Nephron progenitor cell (in vitro differentiated cells): ENCODE measurements at regions not wholly inside any gene's neighbourhood (a gene's known extent, or its start where the extent isn't known, plus 50 kb on each side); places are given as distances from the start of the nearest gene placed in this dataset.

ENCODE experiments used
- DNase-seq: peaks from one replicate; pipeline ENCODE4 v3.0.0; 2021
- H3K27ac Mint-ChIP-seq: 2 replicates; pipeline ENCODE4 v1.8.0; 2021; ENCODE audit warnings: mild to moderate bottlenecking, moderate library complexity, mixed read lengths
- H3K27me3 Mint-ChIP-seq: 2 replicates; pipeline ENCODE4 v1.8.0; 2021; ENCODE audit warnings: mild to moderate bottlenecking, low read depth, mixed read lengths; ENCODE audit not compliant: poor library complexity
- H3K36me3 Mint-ChIP-seq: 2 replicates; pipeline ENCODE4 v1.8.0; 2021; ENCODE audit warnings: low read depth, mixed read lengths
- H3K4me1 Mint-ChIP-seq: 2 replicates; pipeline ENCODE4 v1.8.0; 2021; ENCODE audit warnings: mixed read lengths
- H3K4me3 Mint-ChIP-seq: 2 replicates; pipeline ENCODE4 v1.8.0; 2021; ENCODE audit warnings: mild to moderate bottlenecking, moderate library complexity, mixed read lengths
- H3K9me3 Mint-ChIP-seq: 2 replicates; pipeline ENCODE4 v1.8.0; 2021; ENCODE audit warnings: mild to moderate bottlenecking, moderate library complexity, mixed read lengths
- TF ChIP-seq, protein P1 (sequence below): fragments of 200-600 bp; sonication (generic); IDR thresholded peaks from 2 replicates; pipeline ENCODE4 v1.5.0; 2021; ENCODE audit warnings: antibody characterized with exemption

DNA sequence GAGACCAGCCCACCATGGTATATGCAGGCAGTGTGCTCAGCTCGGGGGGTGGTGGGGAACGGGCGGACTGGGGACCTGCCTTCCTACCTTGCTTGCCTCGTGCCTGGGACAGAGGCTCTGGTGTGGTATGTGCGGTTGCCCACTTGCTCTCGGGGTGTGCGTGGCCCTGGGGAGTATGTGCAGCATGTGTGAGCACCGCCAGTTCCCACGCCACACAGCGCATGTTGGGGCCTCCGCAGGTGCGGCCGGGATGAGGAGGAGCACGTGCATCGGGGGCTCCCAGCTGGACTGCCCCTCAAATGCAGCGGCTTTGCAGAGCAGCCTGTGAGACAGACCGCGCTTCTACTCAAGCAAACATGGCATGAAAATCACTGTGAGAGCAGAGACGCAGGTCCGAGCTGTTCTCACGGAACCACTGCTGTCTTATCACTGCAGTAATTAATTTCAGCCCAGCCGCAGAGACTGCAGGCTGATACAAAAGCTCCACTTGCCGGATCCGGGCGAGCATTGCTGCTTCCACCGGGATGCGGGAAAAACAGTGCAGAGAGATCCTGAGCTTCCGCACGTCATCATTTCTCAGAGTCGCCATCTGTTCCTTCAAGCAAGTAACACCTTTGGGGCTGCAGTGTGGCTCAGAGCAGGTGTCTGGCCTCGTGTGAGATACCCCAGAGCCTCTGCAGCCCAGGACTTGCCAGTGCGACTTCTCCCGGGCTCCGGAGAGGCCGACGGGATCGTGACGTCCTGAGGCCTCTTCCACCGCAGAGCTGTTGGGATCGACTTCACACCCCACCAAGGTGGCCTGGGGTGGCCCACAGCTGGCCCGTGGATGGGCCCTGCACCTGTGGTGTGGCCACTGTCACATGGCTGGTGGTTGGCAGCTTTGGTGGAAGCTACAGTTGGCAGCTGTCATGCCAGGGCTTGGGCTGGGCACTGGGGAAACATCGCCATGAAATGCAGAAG is 92.6 kb upstream of the ACTRT2 start:
- H3K4me3 Mint-ChIP-seq: no peak overlapping the region
- no peaks in the 10 kb centered on the region for H3K36me3 Mint-ChIP-seq
- H3K27ac Mint-ChIP-seq: no peak overlapping the region
- peaks cover 4% of the 10 kb centered on the region for H3K27me3 Mint-ChIP-seq
- H3K4me1 Mint-ChIP-seq: peaks cover 5% of the 10 kb centered on the region
- H3K9me3 Mint-ChIP-seq: peaks cover 78% of the 10 kb centered on the region
- no peak for DNase-seq
- TF ChIP-seq, protein P1, sequence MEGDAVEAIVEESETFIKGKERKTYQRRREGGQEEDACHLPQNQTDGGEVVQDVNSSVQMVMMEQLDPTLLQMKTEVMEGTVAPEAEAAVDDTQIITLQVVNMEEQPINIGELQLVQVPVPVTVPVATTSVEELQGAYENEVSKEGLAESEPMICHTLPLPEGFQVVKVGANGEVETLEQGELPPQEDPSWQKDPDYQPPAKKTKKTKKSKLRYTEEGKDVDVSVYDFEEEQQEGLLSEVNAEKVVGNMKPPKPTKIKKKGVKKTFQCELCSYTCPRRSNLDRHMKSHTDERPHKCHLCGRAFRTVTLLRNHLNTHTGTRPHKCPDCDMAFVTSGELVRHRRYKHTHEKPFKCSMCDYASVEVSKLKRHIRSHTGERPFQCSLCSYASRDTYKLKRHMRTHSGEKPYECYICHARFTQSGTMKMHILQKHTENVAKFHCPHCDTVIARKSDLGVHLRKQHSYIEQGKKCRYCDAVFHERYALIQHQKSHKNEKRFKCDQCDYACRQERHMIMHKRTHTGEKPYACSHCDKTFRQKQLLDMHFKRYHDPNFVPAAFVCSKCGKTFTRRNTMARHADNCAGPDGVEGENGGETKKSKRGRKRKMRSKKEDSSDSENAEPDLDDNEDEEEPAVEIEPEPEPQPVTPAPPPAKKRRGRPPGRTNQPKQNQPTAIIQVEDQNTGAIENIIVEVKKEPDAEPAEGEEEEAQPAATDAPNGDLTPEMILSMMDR: no peak

DNA sequence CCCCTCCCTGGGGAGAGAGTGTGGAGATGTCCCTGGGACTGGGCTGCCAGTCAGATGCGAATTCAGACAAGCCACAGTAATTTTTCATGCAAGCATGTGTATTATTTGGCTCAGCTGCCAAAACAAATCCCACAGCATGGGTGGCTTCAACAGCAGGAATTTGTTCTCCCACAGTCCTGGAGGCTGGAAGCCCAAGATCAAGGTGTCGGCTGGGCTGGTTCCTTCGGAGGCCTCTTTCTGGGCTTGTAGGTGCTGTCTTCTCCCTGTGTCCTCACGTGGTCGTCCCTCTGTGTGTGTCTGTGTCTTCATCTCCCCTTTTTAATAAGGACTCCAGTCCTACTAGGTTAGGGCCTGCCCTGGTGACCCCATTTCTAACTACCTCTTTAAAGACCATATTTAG is 91.9 kb upstream of the ACTRT2 start:
- peaks cover 4% of the 10 kb centered on the region for H3K27me3 Mint-ChIP-seq
- no peak overlapping the region for H3K27ac Mint-ChIP-seq
- no peak for DNase-seq
- no peak overlapping the region for H3K4me3 Mint-ChIP-seq
- TF ChIP-seq, protein P1: no peak
- peaks cover 77% of the 10 kb centered on the region for H3K9me3 Mint-ChIP-seq
- no peaks in the 10 kb centered on the region for H3K36me3 Mint-ChIP-seq
- H3K4me1 Mint-ChIP-seq: peaks cover 5% of the 10 kb centered on the region

DNA sequence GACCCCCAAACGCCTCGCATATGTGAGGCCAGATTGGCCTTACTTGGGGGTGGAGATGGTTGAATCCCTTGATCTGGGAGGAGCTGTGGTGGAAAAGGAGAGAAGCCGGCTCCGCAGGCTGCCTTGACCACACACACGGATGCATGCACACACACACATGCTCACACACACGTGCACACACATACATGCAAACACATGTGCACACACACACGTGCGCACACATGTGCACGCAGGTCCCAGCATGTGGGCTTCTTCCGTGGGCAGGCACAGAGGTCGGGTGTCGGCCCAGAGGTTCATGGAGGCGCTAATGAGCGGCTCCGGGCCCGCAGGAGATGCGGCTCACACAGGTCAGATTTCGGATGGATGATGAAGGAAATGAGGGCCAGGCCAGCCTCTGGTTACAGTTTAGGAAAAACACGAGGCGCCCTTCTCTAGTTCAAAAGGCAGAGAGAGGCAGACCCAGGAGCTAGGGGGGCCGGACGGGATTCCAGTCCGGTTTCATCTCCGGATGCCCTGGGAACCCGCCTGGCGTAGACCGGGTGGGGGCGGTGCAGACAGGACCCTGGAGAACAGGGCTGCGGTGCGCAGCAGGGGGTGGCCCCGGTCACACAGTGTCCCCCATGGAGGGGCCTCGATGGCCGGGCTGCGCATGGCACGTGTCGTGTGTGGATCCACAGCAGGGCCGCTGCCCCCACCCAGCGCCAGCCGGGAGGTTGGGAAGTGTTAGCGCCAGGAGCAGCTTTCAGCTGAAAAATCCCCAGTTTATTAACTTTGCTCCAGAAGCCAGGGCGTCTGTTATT is 91.1 kb upstream of the ACTRT2 start:
- peaks cover 72% of the 10 kb centered on the region for H3K9me3 Mint-ChIP-seq
- H3K27me3 Mint-ChIP-seq: peaks cover 4% of the 10 kb centered on the region
- no peak overlapping the region for H3K4me3 Mint-ChIP-seq
- DNase-seq: no peak
- no peak overlapping the region for H3K27ac Mint-ChIP-seq
- peaks cover 5% of the 10 kb centered on the region for H3K4me1 Mint-ChIP-seq
- TF ChIP-seq, protein P1: no peak
- no peaks in the 10 kb centered on the region for H3K36me3 Mint-ChIP-seq

DNA sequence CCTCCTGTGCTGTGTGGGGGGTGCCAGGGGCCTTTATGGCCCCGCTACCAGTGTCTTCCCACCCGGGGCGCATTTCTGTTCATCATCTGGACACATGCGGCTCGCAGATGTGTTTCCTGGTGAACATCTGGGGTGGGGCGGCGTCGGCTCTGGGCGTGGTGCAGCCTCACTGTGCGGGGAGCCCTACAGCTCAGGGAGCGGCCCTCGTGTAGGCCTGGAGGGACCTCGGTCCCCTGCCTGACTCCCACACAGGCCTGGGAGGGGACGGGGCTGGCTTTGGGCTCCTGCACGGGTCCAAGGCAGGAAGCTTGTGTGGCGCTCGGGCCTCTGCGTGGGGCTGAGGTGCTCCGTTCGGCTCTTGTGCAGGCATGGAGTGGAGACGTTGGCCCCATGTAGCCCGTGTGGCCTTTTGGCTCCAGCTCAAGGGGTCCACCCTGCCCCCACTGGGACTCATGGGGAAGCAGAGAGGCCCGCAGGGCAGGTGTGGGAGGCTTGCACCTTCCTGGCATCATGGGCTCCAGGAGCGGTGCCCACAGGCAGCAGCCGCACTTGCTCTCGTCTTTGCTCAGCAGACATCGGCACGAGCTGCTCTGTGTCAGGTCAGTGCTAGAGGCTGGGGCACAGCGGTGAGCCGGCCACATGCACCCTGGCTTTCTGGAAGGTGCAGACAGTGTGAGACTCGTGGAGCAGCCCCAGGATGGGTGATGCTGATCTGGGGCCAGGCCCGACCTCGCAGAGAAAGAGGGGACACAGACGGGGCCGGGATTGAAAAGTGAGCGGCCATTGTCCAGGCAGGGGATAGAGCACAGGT is 90.1 kb upstream of the ACTRT2 start:
- no peak for DNase-seq
- Mint-ChIP-seq H3K27me3 (peaks cover 4% of the 10 kb centered on the region), H3K36me3 (no peaks in the 10 kb centered on the region), H3K9me3 (peaks cover 70% of the 10 kb centered on the region), H3K4me3 (no peak overlapping the region), H3K4me1 (peaks cover 5% of the 10 kb centered on the region), H3K27ac (no peak overlapping the region)
- TF ChIP-seq, protein P1: no peak

DNA sequence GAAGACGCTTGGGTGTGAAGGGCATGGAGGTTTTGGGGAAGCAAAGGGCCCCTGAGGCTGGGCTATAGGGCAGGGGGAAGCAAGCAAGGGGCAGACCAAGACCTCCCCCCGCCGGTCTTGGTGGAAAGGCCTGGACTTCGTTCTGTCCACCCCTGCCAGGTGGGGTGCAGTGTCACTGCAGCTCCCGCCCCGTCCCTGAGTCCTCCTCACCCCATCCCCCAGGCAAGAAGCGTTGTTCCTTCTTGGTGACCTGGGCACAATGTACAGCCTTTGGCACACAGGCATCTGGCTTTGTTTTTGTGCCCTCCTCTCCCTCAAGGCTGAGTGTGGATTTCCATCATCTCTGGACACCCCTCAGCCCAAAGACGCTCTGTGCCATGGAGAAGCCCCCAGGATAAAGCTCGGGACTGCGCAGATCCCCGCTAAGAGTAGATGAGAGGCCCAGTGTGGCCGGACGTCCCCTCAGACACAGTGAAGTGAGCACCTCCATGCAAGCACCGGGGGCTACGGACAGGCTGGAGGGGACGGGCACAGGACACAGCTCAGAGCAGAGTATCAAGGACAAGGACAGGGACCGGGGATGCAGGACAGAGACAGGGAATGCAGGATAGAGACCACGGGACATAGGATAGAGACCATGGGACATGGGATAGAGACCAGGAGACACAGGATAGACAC is 89.4 kb upstream of the ACTRT2 start:
- H3K4me3 Mint-ChIP-seq: no peak overlapping the region
- no peak overlapping the region for H3K27ac Mint-ChIP-seq
- TF ChIP-seq, protein P1: no peak
- peaks cover 72% of the 10 kb centered on the region for H3K9me3 Mint-ChIP-seq
- no peak for DNase-seq
- no peaks in the 10 kb centered on the region for H3K36me3 Mint-ChIP-seq
- peaks cover 4% of the 10 kb centered on the region for H3K27me3 Mint-ChIP-seq
- H3K4me1 Mint-ChIP-seq: peaks cover 5% of the 10 kb centered on the region
